GM23338 (cell line): ENCODE measurements at regions not wholly inside any gene's neighbourhood (a gene's known extent, or its start where the extent isn't known, plus 50 kb on each side); places are given as distances from the start of the nearest gene placed in this dataset.

Source experiments
- ATAC-seq: fragments of 200-7000 bp; cut with Tn5 transposase; 3 replicates; pipeline ENCODE4 v1.9.1; 2020
- DNase-seq: peaks from one replicate; pipeline ENCODE4 v3.0.0-alpha.2; 2015; ENCODE audit warnings: low spot score
- H2AFZ ChIP-seq: fragments of 200-600 bp; sonication (generic); 2 replicates; pipeline ENCODE4 v1.8.0; 2016; ENCODE audit warnings: antibody characterized with exemption, mild to moderate bottlenecking, moderate library complexity
- H3F3A ChIP-seq: fragments of 200-600 bp; sonication (generic); replicated peaks from 2 replicates; pipeline ENCODE4 v1.8.0; 2017; ENCODE audit warnings: antibody characterized with exemption, mixed run types, low read depth
- H3K27ac ChIP-seq: fragments of 200-600 bp; sonication (generic); 2 replicates; pipeline ENCODE4 v1.6.1; 2016; ENCODE audit warnings: low read depth
- H3K27me3 ChIP-seq: fragments of 200-600 bp; sonication (generic); 2 replicates; pipeline ENCODE4 v1.8.0; 2016; ENCODE audit warnings: mild to moderate bottlenecking, mixed run types, moderate library complexity; ENCODE audit not compliant: insufficient read depth
- H3K36me3 ChIP-seq: fragments of 200-600 bp; sonication (generic); 2 replicates; pipeline ENCODE4 v1.8.0; 2016; ENCODE audit warnings: mild to moderate bottlenecking; ENCODE audit not compliant: insufficient read depth
- H3K4me1 ChIP-seq: fragments of 200-600 bp; sonication (generic); 2 replicates; pipeline ENCODE4 v1.8.0; 2016; ENCODE audit warnings: mild to moderate bottlenecking, moderate library complexity; ENCODE audit not compliant: insufficient read depth
- H3K4me2 ChIP-seq: fragments of 200-600 bp; sonication (generic); 2 replicates; pipeline ENCODE4 v1.7.1; 2017; ENCODE audit warnings: mixed run types
- H3K4me3 ChIP-seq: fragments of 200-600 bp; sonication (generic); 2 replicates; pipeline ENCODE4 v1.6.1; 2016; ENCODE audit warnings: mixed run types
- H3K79me2 ChIP-seq: fragments of 200-600 bp; sonication (generic); replicated peaks from 2 replicates; pipeline ENCODE4 v1.8.0; 2017; ENCODE audit warnings: mild to moderate bottlenecking; ENCODE audit not compliant: insufficient read depth
- H3K9me2 ChIP-seq: fragments of 200-600 bp; sonication (generic); 2 replicates; pipeline ENCODE4 v1.8.0; 2017; ENCODE audit not compliant: insufficient read depth
- H4K20me1 ChIP-seq: fragments of 200-600 bp; sonication (generic); replicated peaks from 2 replicates; pipeline ENCODE4 v1.8.0; 2017; ENCODE audit warnings: mild to moderate bottlenecking; ENCODE audit not compliant: insufficient read depth
- H3K27ac Mint-ChIP-seq: 2 replicates; pipeline ENCODE4 v1.8.0; 2020; ENCODE audit warnings: inconsistent platforms, mild to moderate bottlenecking, moderate library complexity, mixed read lengths
- H3K27me3 Mint-ChIP-seq: 3 replicates; pipeline ENCODE4 v1.8.0; 2022; ENCODE audit warnings: low read depth, mild to moderate bottlenecking, moderate library complexity, mixed read lengths, inconsistent platforms; ENCODE audit not compliant: insufficient read depth, poor library complexity
- H3K36me3 Mint-ChIP-seq: 3 replicates; pipeline ENCODE4 v1.8.0; 2021; ENCODE audit warnings: low read depth, mild to moderate bottlenecking, inconsistent platforms, moderate library complexity, mixed read lengths
- H3K4me1 Mint-ChIP-seq: 3 replicates; pipeline ENCODE4 v1.8.0; 2020; ENCODE audit warnings: mild to moderate bottlenecking, inconsistent platforms, mixed read lengths
- H3K4me3 Mint-ChIP-seq: 3 replicates; pipeline ENCODE4 v1.8.0; 2021; ENCODE audit warnings: moderate library complexity, mild to moderate bottlenecking, inconsistent platforms, mixed read lengths
- H3K9me3 Mint-ChIP-seq: 3 replicates; pipeline ENCODE4 v1.8.0; 2020; ENCODE audit warnings: moderate library complexity, mild to moderate bottlenecking, inconsistent platforms, mixed read lengths
- CREB1 ChIP-seq: fragments of 250-450 bp; sonication (Bioruptor Pico); IDR thresholded peaks from 2 replicates; pipeline ENCODE4 v1.5.0; 2020; ENCODE audit warnings: low read depth, mild to moderate bottlenecking, moderate library complexity
- EZH2phosphoT487 ChIP-seq: fragments of 200-600 bp; sonication (generic); IDR thresholded peaks from one replicate; pipeline ENCODE4 v1.8.1; 2018; ENCODE audit warnings: antibody characterized with exemption; ENCODE audit not compliant: unreplicated experiment
- NANOG ChIP-seq: IDR thresholded peaks from 2 replicates; pipeline ENCODE4 v1.6.1; 2016; ENCODE audit warnings: antibody characterized with exemption, borderline replicate concordance
- POLR2AphosphoS5 ChIP-seq: IDR thresholded peaks from 2 replicates; pipeline ENCODE4 v1.6.1; 2016; ENCODE audit warnings: antibody characterized with exemption, low read depth
- REST ChIP-seq: IDR thresholded peaks from one replicate; pipeline ENCODE4 v1.6.1; 2018; ENCODE audit warnings: antibody characterized with exemption; ENCODE audit not compliant: unreplicated experiment
- TF ChIP-seq, protein P1 (sequence below), 2 experiments: fragments of 200-600 bp in 1 of 2; sonication (generic) in 1 of 2; conservative IDR thresholded peaks; 2 replicates each; pipeline versions ENCODE4 v1.5.1 to v1.6.1; 2016 to 2017; ENCODE audit warnings: antibody characterized with exemption in 2 of 2, low read depth in 2 of 2, mild to moderate bottlenecking in 2 of 2, moderate library complexity in 1 of 2

DNA sequence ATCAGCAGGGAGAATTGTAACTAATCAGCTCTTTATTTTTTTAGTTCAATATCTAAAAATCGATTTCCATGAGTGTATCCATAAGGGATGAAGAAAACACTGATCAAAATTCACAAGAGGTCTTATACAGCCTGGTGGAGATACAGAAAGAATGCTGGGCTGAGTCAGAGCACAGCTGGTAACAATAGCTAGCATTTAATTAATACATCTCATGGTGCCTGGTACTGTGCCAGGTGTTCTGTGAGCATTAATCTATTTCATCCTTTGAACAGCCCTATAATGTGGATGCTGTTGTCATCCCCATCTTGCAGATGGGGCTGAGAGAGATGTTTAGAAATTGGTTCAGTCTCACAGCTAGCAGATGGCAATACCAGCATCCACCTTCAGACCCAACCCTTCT is 250.9 kb upstream of the RPS6KA3 start:
- H3K36me3 Mint-ChIP-seq: no peaks in the 10 kb centered on the region
- H3K4me3 Mint-ChIP-seq: no peak overlapping the region
- H3K4me2 ChIP-seq: no peak overlapping the region
- H3K27ac ChIP-seq: no peak overlapping the region
- no peaks in the 10 kb centered on the region for H3F3A ChIP-seq
- peaks cover 5% of the 10 kb centered on the region for H3K27me3 Mint-ChIP-seq
- H3K9me2 ChIP-seq: no peaks in the 10 kb centered on the region
- no peaks in the 10 kb centered on the region for H3K9me3 Mint-ChIP-seq
- H3K79me2 ChIP-seq: no peaks in the 10 kb centered on the region
- H3K36me3 ChIP-seq: no peaks in the 10 kb centered on the region
- peaks cover 4% of the 10 kb centered on the region for H3K4me1 Mint-ChIP-seq
- TF ChIP-seq NANOG: no peak
- TF ChIP-seq POLR2AphosphoS5: no peak
- no peak overlapping the region for H3K4me3 ChIP-seq
- no peaks in the 10 kb centered on the region for H3K27me3 ChIP-seq
- no peaks in the 10 kb centered on the region for H3K4me1 ChIP-seq
- H3K27ac Mint-ChIP-seq: no peak overlapping the region
- no peak overlapping the region for H2AFZ ChIP-seq
- no peaks in the 10 kb centered on the region for H4K20me1 ChIP-seq
- DNase-seq (no peak), ATAC-seq (no peak)

DNA sequence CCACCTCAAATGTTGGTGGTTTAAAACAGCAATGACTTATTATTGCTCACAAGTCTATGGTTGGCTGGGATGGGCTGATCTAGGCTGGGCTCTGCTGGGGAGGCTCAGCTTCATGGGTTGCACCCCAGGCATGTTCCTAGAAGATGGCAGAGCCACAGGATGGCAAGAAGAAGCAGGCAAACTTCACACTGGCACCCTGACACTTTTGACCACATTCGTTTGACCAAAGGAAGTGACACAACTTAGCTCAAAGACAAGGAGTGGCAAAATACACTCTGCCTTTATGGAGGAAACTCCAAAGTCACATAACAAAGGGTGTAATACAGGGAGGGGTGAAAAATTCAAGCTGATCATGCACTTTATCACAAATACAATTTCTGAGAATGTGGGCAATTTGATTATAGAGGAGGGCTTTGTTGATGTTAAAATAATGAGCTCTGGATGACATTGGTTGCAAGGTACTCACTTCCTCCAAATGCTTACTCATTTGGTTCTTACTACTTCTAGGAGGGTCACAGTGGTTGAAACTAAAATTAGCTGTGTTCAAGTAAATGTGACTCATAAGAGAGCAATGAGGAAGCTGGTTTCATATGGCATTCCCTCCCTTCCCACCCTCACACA is 249.2 kb upstream of the RPS6KA3 start:
- TF ChIP-seq REST (no peak), NANOG (no peak), CREB1 (CRISPR knock-in tag) (no peak)
- Mint-ChIP-seq H3K27ac (no peak overlapping the region), H3K36me3 (no peaks in the 10 kb centered on the region), H3K27me3 (peaks cover 5% of the 10 kb centered on the region), H3K9me3 (no peaks in the 10 kb centered on the region), H3K4me1 (peaks cover 4% of the 10 kb centered on the region), H3K4me3 (no peak overlapping the region)
- Histone ChIP-seq H3K4me3 (no peak overlapping the region), H3K79me2 (no peaks in the 10 kb centered on the region), H3F3A (no peaks in the 10 kb centered on the region), H3K36me3 (no peaks in the 10 kb centered on the region), H3K4me1 (no peaks in the 10 kb centered on the region), H3K9me2 (no peaks in the 10 kb centered on the region), H2AFZ (no peak overlapping the region), H3K4me2 (no peak overlapping the region), H4K20me1 (no peaks in the 10 kb centered on the region), H3K27me3 (no peaks in the 10 kb centered on the region), H3K27ac (no peak overlapping the region)
- ATAC-seq: no peak
- no peak for DNase-seq

DNA sequence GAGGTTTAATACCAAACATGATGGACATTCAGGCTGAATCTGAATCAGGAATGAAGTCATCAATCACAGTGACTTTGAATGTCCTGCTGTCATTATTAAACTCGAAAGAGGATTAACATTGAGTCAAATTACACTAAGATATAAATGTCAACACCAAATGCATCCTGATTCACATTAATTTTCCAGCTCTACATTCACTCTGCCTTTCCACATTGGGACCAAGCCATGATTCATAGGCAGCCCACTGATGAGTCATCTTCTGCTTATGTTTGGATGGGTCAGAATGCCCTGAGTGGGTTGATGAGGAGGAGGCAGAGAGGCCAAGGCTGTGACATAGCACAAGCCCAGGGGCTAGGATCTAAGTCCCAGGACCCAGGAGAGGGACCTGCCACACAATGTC is 247.6 kb upstream of the RPS6KA3 start:
- Mint-ChIP-seq H3K27ac (no peak overlapping the region), H3K4me3 (no peak overlapping the region), H3K27me3 (peaks cover 7% of the 10 kb centered on the region), H3K9me3 (no peaks in the 10 kb centered on the region), H3K36me3 (no peaks in the 10 kb centered on the region), H3K4me1 (peaks cover 1% of the 10 kb centered on the region)
- no peak for ATAC-seq
- no peaks in the 10 kb centered on the region for H4K20me1 ChIP-seq
- no peaks in the 10 kb centered on the region for H3K36me3 ChIP-seq
- no peak overlapping the region for H3K4me2 ChIP-seq
- no peak for DNase-seq
- no peak overlapping the region for H3K4me3 ChIP-seq
- TF ChIP-seq NANOG (no peak), EZH2phosphoT487 (no peak)
- TF ChIP-seq, protein P1, sequence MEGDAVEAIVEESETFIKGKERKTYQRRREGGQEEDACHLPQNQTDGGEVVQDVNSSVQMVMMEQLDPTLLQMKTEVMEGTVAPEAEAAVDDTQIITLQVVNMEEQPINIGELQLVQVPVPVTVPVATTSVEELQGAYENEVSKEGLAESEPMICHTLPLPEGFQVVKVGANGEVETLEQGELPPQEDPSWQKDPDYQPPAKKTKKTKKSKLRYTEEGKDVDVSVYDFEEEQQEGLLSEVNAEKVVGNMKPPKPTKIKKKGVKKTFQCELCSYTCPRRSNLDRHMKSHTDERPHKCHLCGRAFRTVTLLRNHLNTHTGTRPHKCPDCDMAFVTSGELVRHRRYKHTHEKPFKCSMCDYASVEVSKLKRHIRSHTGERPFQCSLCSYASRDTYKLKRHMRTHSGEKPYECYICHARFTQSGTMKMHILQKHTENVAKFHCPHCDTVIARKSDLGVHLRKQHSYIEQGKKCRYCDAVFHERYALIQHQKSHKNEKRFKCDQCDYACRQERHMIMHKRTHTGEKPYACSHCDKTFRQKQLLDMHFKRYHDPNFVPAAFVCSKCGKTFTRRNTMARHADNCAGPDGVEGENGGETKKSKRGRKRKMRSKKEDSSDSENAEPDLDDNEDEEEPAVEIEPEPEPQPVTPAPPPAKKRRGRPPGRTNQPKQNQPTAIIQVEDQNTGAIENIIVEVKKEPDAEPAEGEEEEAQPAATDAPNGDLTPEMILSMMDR (conservative IDR thresholded peaks at IDR 0.05; ENCODE audit: low read depth in 2 of 2): no peak
- H3K27ac ChIP-seq: no peak overlapping the region
- no peaks in the 10 kb centered on the region for H3K4me1 ChIP-seq
- no peak overlapping the region for H2AFZ ChIP-seq
- no peaks in the 10 kb centered on the region for H3K79me2 ChIP-seq
- no peaks in the 10 kb centered on the region for H3K9me2 ChIP-seq
- H3F3A ChIP-seq: no peaks in the 10 kb centered on the region
- H3K27me3 ChIP-seq: no peaks in the 10 kb centered on the region
